Left colon (tissue), 2 donors: ENCODE measurements at regions not wholly inside any gene's neighbourhood (a gene's known extent, or its start where the extent isn't known, plus 50 kb on each side); places are given as distances from the start of the nearest gene placed in this dataset.
"Not testable (repeated sequence)": the region's sequence is repeated elsewhere in the genome, so short reads cannot be mapped to it uniquely, and the experiment has no call there.

Experiments
- ATAC-seq: fragments of 200-7000 bp; cut with Tn5 transposase; one replicate; pipeline ENCODE4 v1.9.1; 2020; ENCODE audit warnings: mild to moderate bottlenecking, moderate library complexity
- DNase-seq, 2 donors: peaks; one replicate each; pipeline ENCODE4 v3.0.0-alpha.2; 2020
- intact Hi-C, 2 donors: fragments of 100-400 bp; cut with DNase I in 1 of 2; cut with micrococcal nuclease in 1 of 2; formaldehyde crosslinking; loops; one replicate each; pipeline versions ENCODE4 v1.11.2 to v1.14.0; 2022; cut with DNase I, micrococcal nuclease
- donor health status: DM: no; HTN: no; CAD: no.
- donor health status: DM: yes; HTN: yes; CAD: no.

DNA sequence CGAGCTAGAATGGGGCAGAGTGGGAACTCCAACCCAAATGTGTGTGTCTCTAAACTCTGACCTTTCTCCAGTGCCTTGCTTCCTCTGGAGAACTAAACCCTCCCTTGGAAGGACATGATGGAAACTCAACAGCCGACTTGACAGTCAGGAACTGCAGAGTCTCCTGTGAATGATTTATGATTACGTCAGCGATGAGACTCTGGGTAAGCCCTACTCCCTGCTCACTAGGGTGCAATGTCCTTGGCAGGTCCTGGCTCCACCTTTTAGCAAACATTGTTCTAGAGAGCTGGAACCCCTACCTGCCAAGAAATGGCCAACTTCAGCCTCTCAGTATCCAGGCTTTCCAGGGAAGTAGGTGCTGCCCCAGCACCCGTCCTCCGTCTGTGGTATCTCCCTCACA is 96.1 kb upstream of the CD82 start:
- DNase-seq (no peak), ATAC-seq (no peak)
- intact Hi-C loops = no loop called here

DNA sequence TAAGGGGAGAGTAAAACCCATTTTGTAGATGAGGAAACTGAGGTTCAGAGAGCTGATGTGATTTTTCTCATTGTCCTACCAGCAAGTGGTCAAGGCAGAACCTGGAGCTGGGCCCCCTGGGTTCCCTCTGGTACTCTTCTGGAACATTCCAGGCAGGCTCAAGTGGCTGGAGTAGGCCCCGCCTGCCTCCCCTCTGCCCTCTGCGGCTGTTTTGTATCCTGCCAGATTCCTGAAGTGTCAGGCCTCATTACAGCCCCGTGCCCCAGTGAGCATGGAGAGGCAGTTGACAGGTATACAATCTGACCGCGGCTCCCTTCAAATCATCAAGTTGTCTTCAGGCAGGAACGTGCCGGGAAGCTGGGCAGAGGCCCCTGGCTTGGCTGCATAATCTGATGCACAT is 94.6 kb upstream of the CD82 start:
- ATAC-seq (no peak), DNase-seq (no peak)
- intact Hi-C loops = no loop called here

DNA sequence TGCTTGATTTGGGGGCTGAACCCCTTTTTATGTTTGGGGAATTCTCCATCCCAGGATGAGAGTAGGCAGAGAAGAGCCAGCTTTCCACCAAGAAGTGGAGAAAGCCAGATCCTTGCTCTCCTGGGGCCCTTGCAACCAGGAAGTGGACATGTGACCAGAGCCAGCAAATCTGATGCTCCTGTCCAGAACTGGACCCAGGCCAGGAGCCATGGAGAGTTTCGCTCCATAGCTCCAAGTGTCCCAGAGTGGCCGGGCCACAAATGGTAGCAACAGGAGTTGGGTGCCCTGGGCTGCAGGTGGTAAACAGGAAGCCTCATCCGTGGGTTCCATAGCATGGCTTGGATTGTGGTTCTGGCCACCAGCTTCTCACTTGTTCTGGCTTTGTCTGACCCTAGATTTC is 93.9 kb upstream of the CD82 start:
- intact Hi-C loops = no loop called here
- DNase-seq (no peak), ATAC-seq (no peak)

DNA sequence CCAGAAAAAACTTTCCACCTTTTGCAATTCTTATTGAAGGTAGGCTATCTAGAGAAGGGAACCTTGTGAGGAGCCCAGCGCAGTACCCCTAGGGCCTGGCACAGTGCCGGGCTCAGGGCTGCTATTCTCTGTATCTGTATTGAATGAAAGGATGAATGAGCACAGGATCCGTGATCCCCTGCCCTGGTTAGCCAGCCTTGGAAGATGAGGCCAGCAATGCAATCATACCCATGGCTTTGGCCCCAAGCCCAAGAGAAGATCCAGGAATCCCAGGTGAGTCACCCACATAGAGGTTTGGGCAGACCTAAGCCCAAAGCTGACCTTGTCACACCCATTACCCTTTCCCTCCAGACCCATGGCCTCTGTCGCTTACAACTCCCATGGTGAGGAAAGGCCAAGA is 92.5 kb upstream of the CD82 start:
- ATAC-seq (no peak), DNase-seq (no peak)
- intact Hi-C loops = no loop called here

DNA sequence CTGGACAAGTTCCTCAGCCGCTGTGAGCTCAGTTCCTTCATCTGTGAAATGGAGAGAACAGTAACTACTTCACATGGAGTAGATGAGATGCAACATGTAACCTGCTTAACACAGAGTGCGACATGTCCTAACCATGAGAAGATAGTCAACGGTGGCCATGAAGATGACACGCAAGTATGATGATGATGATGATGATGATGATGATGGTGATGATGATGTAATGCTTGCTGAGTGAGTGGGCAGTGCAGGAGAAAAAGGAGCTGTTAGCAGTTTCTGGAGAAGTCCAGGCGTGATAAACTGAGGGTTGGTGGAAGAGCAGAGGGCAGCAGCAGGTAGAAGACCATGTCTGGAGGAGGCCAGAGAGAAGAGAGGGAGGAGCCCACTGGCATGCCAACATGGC is 90.8 kb upstream of the CD82 start:
- DNase-seq (no peak), ATAC-seq (no peak)
- intact Hi-C loops = no loop called here

DNA sequence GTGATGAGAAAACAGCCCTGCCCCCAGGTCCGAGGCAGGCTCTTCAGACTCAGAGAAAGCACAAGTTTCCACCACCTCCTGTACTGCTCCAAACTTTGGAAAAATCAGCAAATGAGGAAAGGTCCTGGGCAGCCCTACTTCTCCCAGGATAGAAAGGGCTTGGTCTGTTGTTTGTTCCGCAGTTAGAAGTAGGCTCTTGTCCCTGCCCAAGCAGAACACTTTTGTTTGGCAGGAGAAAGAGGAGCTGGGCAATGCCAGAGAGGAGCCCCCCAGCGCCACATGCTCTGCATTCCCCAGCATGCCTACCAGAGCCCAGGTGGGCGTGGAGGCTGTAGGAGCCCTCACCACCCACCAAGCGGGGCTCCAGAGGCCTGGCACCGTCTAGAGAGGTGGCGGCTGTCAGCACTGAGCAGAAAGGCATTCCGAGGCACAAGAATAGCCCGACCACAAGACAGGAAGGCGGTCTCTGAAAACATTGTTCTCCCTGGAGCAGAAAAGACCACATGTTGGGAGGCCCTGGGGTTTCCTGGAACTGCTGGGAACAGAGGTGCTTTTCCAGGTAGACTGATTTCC is 90.3 kb upstream of the CD82 start:
- ATAC-seq (no peak), DNase-seq (no peak)
- intact Hi-C loops = no loop called here

DNA sequence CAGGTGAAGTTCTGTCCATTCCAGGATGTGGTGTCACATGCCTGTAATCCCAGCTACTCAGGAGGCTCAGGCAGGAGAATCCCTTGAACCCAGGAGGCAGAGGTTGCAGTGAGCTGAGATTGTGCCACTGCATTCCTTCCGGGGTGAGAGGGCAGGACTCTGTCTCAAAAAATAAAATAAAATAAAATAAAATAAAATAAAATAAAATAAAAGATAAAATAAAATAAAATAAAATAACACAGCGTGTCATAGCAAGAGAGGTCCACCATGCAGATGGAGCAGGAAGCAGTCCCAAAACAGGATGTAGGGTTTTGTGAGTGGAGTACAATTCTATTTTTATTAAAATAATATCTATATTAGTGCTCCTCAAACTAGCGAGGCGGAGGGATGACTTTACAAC is 83.1 kb upstream of the CD82 start:
- ATAC-seq, intact Hi-C loops, DNase-seq: not testable (repeated sequence)

DNA sequence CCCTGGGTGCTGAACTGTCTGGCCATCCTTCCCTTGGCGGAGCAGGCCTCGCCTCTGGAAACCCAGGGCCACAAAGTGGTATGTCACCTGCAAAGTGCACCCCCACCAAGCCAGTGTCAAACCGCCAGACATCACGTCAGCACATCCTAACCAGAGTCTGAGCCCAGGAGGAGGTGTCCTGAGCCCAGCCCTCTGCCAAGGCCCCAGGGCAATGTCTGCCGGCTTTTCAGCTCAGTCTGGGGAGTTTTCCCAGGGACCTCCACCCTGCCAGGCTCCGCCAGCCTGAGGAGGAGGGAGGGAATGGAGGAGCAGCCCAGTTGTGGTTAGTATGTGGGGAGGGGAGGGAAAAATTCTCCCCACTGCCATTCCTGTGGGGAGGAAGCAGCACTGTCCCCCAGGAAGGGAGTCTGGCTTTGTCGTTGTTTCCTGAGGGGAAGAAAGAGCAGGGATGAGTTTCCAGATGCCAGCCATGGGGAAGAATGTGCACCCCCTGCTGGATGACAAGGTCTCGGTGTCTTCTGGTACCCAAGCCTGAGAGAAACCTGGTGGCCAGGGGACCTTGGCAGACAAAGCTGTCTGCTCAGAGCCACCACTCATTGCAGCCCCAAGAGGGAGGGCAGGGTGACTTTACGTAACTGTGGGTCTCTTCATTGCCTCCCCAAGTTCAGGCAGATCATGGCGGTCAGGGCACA is 81.4 kb upstream of the CD82 start:
- ATAC-seq = no peak
- DNase-seq = peak in 1 of 2 donors; percentile 14
- intact Hi-C loops = no loop called here

DNA sequence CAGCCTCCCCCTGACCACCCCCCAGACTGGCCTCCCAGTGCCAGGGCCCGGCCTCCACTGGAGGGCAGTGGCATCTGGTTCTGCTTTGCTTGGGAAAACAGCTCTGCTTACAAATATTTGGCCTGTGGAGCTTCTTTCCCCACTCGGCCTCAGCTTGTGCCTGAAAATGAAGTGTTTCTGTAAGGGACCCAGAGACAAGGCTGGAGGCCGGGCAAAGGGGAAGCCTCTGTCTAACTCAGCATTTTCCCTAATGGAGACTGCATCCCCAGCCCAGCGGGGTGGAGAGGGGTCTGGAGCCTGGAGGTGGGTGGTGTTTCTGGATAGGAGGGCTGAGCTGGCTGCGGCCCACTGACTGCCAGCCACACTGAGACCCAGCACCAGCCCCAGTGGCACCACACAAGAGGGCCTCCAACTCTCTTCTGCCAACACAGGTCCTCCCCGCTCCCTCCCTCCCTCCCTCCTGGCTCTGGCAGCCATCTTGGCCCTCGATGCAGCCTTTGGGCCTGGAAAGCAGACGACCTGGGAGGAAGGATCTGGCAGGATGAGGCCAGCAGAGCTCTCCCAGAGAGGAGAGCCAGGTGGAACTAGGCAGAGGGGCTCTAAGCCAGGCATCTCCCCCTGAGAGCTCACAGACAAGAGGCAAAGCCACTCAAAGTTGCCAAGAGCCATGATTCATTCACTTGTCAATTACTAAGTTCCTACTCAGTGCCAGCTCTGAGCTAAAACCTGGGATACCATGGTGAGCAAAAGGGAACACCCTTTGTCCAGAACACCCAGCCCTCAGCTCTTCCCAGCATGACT is 77.1 kb upstream of the CD82 start:
- intact Hi-C loops = no loop called here
- DNase-seq (no peak), ATAC-seq (no peak)

DNA sequence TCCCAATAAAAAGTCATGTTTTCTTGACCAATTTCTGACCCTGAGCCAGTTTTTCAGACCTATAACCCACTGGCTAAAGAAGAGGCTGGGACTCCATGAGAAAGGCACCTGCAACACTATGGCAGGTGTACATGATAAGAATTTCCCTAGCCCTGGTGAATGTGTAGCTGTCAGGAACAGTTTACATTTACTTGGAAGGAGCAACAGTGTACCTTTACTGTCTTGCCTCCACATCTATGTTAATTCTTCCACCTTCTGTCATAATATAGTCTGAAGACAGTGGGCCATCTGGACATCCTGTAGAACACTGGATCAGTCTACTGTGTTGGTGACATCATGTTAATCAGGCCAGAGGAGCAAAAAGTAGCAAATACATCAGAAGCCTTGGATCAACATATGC is 72.1 kb upstream of the CD82 start:
- ATAC-seq (no peak), DNase-seq (no peak)
- intact Hi-C loops = no loop called here

DNA sequence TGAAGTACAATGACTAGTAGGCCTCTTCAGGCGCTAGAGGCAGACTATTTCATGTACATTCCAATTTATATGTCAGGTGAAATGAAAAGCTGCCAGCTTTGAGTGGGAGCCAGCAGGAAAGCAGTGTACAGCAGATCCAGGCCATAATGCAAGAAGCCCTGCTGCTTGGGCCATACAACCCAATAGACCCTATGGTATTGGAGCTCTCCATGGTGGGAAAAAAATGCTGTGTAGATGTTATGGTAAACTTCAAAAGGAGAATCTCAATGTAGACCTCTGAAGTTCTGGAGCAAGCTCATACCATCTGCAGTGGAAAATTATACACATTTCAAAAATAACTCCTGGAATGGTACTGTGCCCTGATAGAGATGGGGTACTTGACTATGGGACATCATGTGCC is 71.5 kb upstream of the CD82 start:
- no peak for ATAC-seq
- DNase-seq = no peak
- intact Hi-C loops = no loop called here

DNA sequence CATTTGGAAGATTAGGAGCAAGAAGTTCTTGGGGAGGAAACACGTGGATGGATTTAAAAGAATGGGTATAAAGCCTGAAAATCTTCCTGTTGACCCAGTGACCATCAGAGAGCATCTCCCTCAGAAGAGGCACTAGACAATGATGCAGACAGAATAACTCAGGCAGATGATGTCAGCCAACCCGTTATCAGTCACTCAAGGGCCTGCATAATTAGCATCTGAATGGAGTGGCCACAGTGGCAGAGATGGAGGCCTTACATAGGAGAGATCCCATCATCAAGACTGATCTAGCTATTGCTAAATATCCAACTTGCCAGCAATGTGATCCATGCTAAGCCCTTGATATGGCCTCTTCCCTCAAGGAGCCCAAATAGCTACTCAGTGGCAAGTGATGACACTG is 70.7 kb upstream of the CD82 start:
- no peak for DNase-seq
- intact Hi-C loops = no loop called here
- no peak for ATAC-seq

DNA sequence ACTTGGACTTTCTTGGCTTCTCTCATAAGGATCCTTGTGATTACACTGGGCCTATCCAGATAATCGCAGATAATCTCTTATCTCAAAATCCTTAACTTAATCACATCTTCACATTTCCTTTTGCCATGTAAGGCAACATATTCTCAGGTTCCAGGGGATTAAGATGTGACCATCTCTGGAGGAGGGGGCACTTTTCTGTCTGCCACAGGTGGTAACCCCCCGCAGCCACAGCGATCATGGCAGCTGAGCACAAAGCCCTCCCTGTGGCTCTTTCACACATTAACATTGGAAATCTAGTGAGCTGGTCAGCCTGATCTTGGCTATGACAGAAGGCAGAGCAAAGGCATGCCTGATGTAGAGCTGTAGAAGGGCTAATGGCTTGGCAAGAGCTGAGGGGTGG is 69.1 kb upstream of the CD82 start:
- intact Hi-C loops = no loop called here
- no peak for ATAC-seq
- no peak for DNase-seq

DNA sequence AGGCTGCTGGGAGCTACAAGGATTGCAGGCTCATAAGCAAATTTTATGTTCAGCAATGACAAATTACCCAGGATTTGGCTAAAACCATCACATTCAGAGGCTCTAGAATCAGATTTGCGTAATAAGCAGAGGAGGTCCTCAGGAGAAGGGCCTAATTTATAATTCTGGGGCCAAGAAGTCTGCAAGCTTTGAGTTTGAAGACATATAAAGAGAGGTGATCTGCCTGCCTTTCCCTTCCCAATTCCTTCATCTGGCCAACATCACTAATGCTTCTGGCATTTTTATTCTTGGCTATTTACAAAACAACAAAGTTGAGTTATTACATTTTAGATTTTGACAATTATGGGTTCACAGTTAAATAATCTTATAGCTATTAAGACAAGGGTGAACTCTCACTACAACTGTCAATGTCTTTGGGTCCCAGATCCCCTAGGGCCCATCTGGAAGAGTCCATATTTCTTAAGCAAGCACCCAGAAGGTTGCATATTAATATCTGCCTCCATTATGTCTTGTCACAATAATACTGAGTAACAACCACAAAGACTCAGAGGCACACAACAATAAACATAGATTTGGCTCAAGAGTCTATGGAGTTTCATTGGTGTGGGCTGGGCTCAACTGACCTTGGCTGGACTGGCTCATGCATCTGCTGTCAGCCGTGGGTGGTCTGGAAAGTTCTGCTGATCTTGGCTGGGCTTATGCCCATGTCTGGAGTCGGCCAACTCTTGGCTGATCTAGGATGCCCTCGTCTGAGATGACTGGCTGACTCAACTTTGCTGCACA is 67.2 kb upstream of the CD82 start:
- ATAC-seq (no peak), DNase-seq (peak in 1 of 2 donors; percentile 11)
- intact Hi-C loops = no loop called here

DNA sequence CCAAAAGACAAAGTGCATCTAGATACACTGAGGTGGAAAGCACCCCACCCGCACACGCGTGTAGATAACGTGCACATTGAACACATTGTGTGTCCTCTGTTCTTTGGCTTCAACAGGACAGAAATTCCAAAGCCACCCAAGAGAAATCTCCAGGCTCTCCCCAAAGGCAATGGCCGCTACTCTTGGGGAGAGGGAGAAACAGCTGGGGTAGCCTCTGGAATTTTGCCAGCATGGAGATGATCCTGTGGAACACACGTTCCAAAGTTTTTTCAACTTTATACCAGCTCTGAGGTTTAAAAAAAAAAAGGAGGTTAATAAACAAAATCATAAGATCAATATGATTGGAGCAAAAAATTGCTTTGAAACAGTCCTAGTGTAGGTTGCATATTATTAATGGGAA is 63.0 kb upstream of the CD82 start:
- no peak for ATAC-seq
- no peak for DNase-seq
- intact Hi-C loops = no loop called here

DNA sequence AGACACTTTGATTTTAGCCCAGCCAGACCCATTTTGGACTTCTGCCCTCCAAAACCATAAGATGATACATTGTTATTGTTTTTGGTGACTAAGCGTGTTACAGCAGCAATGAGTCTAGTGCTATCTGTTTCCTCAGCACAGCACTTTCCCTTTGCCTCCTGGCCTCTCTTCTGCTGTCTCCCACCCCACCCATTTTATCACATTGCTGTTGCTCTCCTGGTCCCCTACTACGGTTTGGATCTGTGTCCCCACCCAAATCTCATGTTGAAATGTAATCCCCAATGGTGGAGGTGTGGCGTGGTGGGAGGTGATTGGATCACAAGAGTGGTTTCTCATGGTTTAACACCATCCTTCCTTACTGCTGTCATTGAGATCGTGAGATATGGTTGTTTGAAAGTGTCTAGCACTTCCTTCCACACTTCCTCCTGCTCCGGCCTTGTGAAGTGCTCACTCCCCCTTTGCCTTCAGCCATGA is 59.8 kb upstream of the CD82 start:
- no peak for DNase-seq
- intact Hi-C loops = no loop called here
- no peak for ATAC-seq

DNA sequence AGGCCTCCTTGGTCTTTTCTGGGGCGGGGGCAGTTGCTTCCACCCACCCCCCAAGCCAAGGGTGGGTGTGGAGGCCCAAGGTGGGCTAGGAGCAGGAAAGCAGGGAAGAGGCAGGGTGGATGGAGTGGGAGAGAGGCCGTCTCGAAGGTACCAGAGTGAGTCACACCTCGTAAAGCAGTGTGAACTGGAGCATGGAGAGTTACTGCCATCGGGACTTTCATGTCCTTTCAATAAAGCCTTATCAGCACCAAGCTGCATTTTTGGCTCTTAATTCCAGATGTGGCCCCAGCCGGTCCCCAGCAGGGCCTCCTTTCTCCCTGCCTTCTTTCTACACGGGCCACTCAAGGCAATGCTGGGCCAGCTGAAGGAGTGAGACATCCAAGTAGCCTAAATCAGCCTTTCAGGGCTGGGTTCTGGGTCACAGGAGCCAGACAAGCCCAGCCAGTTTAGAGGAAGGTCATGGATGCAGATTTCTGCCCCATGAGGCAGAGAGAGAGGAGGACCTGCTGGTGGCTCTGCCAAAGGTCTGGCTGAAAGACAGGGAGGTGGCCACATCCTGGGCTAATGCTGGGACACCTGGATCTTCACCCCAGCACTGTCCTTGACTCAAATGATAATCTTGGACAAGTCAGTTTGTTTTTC is 59.0 kb upstream of the CD82 start:
- DNase-seq (no peak), ATAC-seq (no peak)

DNA sequence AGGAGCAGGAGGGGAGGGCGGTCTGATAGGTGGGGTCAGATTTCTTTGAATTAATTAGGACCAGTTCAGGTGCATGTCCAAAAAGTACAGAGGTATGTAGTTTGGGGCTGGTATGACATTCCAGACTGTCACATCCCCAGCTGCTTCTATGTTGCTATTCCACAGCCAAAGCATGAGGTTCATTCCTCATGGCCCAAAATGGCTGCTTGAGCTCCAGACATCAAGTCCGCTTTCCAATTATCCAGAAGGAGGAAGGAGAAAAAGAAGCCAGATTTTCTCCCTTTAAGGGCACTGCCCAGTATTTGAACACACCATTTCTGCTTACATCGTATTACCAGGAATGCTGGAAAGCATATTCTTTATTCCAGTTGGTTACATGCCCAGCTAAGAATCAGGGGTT is 58.0 kb upstream of the CD82 start:
- ATAC-seq = no peak
- intact Hi-C loops = no loop called here
- DNase-seq = no peak

More for the DNA sequence above, 59.0 kb upstream of the CD82 start:
- intact Hi-C loops = no loop called here

DNA sequence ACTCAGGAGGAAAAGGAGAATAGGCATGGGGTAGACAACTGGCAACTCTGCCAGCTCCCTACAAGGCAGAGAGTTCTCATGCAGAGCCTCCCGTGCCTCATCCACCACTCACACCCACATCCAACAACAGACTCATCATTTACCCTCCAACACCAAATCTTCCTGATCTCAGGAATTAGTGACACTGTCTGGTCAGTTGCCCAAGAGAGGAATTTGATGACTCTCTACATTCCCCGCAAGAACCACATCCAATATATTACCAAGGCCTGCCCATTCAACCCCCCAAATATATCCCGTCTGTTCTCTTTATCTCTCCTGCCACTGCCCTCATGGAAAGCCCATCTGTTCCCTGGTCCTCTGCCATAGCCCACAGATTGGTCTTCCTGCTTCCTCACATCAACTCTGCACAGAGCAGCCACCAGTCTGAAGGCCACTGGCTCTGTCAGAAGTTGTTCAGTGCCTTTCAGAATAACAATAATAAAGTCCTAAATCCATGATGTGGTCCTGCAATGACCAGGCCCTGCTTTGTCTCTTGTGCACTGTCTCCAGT is 57.5 kb upstream of the CD82 start:
- no peak for DNase-seq
- intact Hi-C loops = no loop called here
- ATAC-seq = no peak
